Panc1 (cell line): ENCODE measurements at regions not wholly inside any gene's neighbourhood (a gene's known extent, or its start where the extent isn't known, plus 50 kb on each side); places are given as distances from the start of the nearest gene placed in this dataset.

ENCODE experiments used
- CTCF ChIP-seq: fragments of 450-650 bp; IDR thresholded peaks from 2 replicates; pipeline ENCODE4 v1.5.1; 2017; ENCODE audit warnings: mild to moderate bottlenecking
- TCF7L2 ChIP-seq: IDR thresholded peaks from 2 replicates; pipeline ENCODE4 v1.6.1; 2011; ENCODE audit warnings: mild to moderate bottlenecking, low read depth, low read length, inconsistent platforms

DNA sequence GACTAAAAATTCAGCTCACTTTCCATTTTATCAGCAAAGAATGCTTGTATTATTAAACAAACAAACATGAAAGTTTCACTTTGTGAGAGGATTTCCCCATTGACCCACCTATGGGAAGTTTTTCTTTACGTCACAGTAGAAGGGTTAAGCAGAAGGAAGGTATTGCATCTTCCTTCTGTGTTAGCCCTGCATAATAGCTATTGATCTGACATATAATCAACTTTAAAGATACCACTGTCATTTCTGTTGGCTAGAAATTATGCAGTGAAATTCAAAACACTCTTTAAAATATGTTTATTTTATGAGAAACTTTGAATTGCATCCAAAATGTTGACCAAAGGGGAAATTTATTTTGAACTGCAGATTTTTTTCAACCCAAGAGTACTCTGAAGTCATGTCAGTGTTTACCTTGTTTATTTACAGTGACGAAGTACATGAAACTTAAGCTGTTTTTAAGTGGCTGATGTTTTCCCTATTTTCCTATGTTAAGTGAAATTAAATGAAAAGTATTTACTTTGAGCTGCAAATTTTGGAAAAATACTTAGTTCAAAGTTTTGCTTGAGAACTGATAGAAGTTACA, 566.4 kb downstream of the ZEB2 start:
- no peak for TF ChIP-seq CTCF
- TF ChIP-seq TCF7L2: no peak
